Liver (tissue), 8 donors: ENCODE measurements at regions not wholly inside any gene's neighbourhood (a gene's known extent, or its start where the extent isn't known, plus 50 kb on each side); places are given as distances from the start of the nearest gene placed in this dataset.

Source experiments
- DNase-seq: peaks from one replicate; pipeline ENCODE4 v3.0.0-alpha.2; 2017; ENCODE audit warnings: low spot score
- H3K27ac ChIP-seq, 2 donors: one replicate each; pipeline ENCODE4 v1.7.0; 2013; ENCODE audit warnings: inconsistent platforms in 2 of 2, low read length in 2 of 2, control low read depth in 1 of 2, low read depth in 1 of 2, mild to moderate bottlenecking in 1 of 2
- H3K27me3 ChIP-seq, 4 donors: one replicate each; pipeline versions ENCODE4 v1.6.1 to v1.7.0; 2013; ENCODE audit warnings: low read length in 3 of 4, inconsistent platforms in 1 of 4, mild to moderate bottlenecking in 1 of 4, moderate library complexity in 1 of 4; ENCODE audit not compliant: control insufficient read depth in 4 of 4, insufficient read depth in 4 of 4
- H3K36me3 ChIP-seq, 4 donors: one replicate each; pipeline versions ENCODE4 v1.6.1 to v1.7.0; 2013; ENCODE audit warnings: low read length in 3 of 4, mild to moderate bottlenecking in 3 of 4, low read depth in 1 of 4, moderate library complexity in 1 of 4; ENCODE audit not compliant: control insufficient read depth in 4 of 4, insufficient read depth in 3 of 4
- H3K4me1 ChIP-seq, 4 donors: one replicate each; pipeline versions ENCODE4 v1.6.1 to v1.7.0; 2013; ENCODE audit warnings: low read length in 3 of 4, mild to moderate bottlenecking in 3 of 4, moderate library complexity in 1 of 4; ENCODE audit not compliant: control insufficient read depth in 4 of 4, insufficient read depth in 4 of 4
- H3K4me3 ChIP-seq, 3 donors: one replicate each; pipeline versions ENCODE4 v1.6.1 to v1.7.0; 2013; ENCODE audit warnings: low read length in 3 of 3, control low read depth in 1 of 3, low read depth in 1 of 3, mild to moderate bottlenecking in 1 of 3
- H3K9ac ChIP-seq, 2 donors: one replicate each; pipeline ENCODE4 v1.7.0; 2013; ENCODE audit warnings: low read length in 2 of 2, mild to moderate bottlenecking in 2 of 2, moderate library complexity in 2 of 2, control low read depth in 1 of 2, low read depth in 1 of 2
- H3K9me3 ChIP-seq, 4 donors: one replicate each; pipeline versions ENCODE4 v1.6.1 to v1.7.0; 2013; ENCODE audit warnings: low read length in 3 of 4; ENCODE audit not compliant: control insufficient read depth in 4 of 4
- ATF3 ChIP-seq: IDR thresholded peaks from 2 replicates; pipeline ENCODE4 v1.6.1; 2016; ENCODE audit warnings: antibody characterized with exemption
- CTCF ChIP-seq: fragments of 150-350 bp; IDR thresholded peaks from 2 replicates; pipeline ENCODE4 v1.5.1; 2017; ENCODE audit warnings: improper control_type of control experiment, low read depth, low read length; ENCODE audit not compliant: missing input control
- EGR1 ChIP-seq, 2 donors: IDR thresholded peaks; 2 replicates each; pipeline ENCODE4 v1.6.1; 2016 to 2018; ENCODE audit warnings: antibody characterized with exemption in 2 of 2, low read depth in 2 of 2
- FOXA1 ChIP-seq: IDR thresholded peaks from 2 replicates; pipeline ENCODE4 v1.6.1; 2016; ENCODE audit warnings: antibody characterized with exemption
- FOXA2 ChIP-seq: IDR thresholded peaks from 2 replicates; pipeline ENCODE4 v1.6.1; 2016; ENCODE audit warnings: antibody characterized with exemption
- GABPA ChIP-seq, 2 donors: IDR thresholded peaks in 1 of 2; conservative IDR thresholded peaks in 1 of 2; 2 replicates each; pipeline ENCODE4 v1.6.1; 2016; ENCODE audit warnings: antibody characterized with exemption in 2 of 2, mild to moderate bottlenecking in 1 of 2, moderate library complexity in 1 of 2
- HNF4A ChIP-seq, 2 donors: conservative IDR thresholded peaks; 2 replicates each; pipeline ENCODE4 v1.6.1; 2016; ENCODE audit warnings: antibody characterized with exemption in 2 of 2, mild to moderate bottlenecking in 2 of 2
- HNF4G ChIP-seq: IDR thresholded peaks from 2 replicates; pipeline ENCODE4 v1.6.1; 2016; ENCODE audit warnings: antibody characterized with exemption
- JUND ChIP-seq, 2 donors: IDR thresholded peaks; 2 replicates each; pipeline ENCODE4 v1.6.1; 2016; ENCODE audit warnings: antibody characterized with exemption in 2 of 2
- MAX ChIP-seq: IDR thresholded peaks from 2 replicates; pipeline ENCODE4 v1.6.1; 2016; ENCODE audit warnings: antibody characterized with exemption
- NR2F2 ChIP-seq: IDR thresholded peaks from 2 replicates; pipeline ENCODE4 v1.6.1; 2016; ENCODE audit warnings: antibody characterized with exemption
- RAD21 ChIP-seq, 2 donors: IDR thresholded peaks; 2 replicates each; pipeline ENCODE4 v1.6.1; 2016; ENCODE audit warnings: antibody characterized with exemption in 2 of 2, mild to moderate bottlenecking in 2 of 2
- REST ChIP-seq: IDR thresholded peaks from 2 replicates; pipeline ENCODE4 v1.6.1; 2016; ENCODE audit warnings: antibody characterized with exemption, mild to moderate bottlenecking
- RXRA ChIP-seq, 2 donors: IDR thresholded peaks; 2 replicates each; pipeline ENCODE4 v1.6.1; 2017 to 2018; ENCODE audit warnings: antibody characterized with exemption in 2 of 2, mild to moderate bottlenecking in 1 of 2
- SP1 ChIP-seq: IDR thresholded peaks from 2 replicates; pipeline ENCODE4 v1.6.1; 2018; ENCODE audit warnings: antibody characterized with exemption, mild to moderate bottlenecking
- TAF1 ChIP-seq: conservative IDR thresholded peaks from 2 replicates; pipeline ENCODE4 v1.6.1; 2016; ENCODE audit warnings: antibody characterized with exemption, mild to moderate bottlenecking
- YY1 ChIP-seq: IDR thresholded peaks from 2 replicates; pipeline ENCODE4 v1.6.1; 2016; ENCODE audit warnings: antibody characterized with exemption, mild to moderate bottlenecking
- ZBTB33 ChIP-seq: IDR thresholded peaks from 2 replicates; pipeline ENCODE4 v1.6.1; 2016; ENCODE audit warnings: antibody characterized with exemption
- WGBS: extraction: QIAGEN DNeasy Blood & Tissue Kit; methylation state at CpG from one replicate; pipeline ENCODE4 v1.1.7; 2013; 5-methylcytosine and 5-hydroxymethylcytosine counted together
- donor health status: healthy.
- donor health status: healthy.
- donor health status: healthy.
- donor health status: healthy.
- donor health status: healthy.

- no peak overlapping the region for H3K9ac ChIP-seq
- no peak for DNase-seq
- H3K27me3 ChIP-seq, result peaks cover 0 to 6% (median 1%) of the 10 kb centered on the region in 4 donors
- peak overlapping the region in 1 of 2 donors; percentile 14 for H3K27ac ChIP-seq
- H3K9me3 ChIP-seq, result no peaks in the 10 kb centered on the region
- H3K4me1 ChIP-seq, result no peaks in the 10 kb centered on the region
- H3K36me3 ChIP-seq, result no peaks in the 10 kb centered on the region
- 80% methylated on average over 6 of the region's 6 CpGs for whole genome bisulfite sequencing
- TF ChIP-seq MAX (no peak), JUND (IDR thresholded peaks at IDR 0.05) (no peak), HNF4G (no peak), HNF4A (conservative IDR thresholded peaks at IDR 0.05) (no peak), ZBTB33 (no peak), NR2F2 (peak; percentile 51), EGR1 (IDR thresholded peaks at IDR 0.05; ENCODE audit: low read depth in 2 of 2) (no peak), GABPA (IDR thresholded peaks at IDR 0.05 in 1 of 2, conservative IDR thresholded peaks at IDR 0.05 in 1 of 2) (no peak), YY1 (no peak), TAF1 (no peak), FOXA2 (no peak), CTCF (no peak), RAD21 (IDR thresholded peaks at IDR 0.05) (peak in 1 of 2 donors; percentile 31), FOXA1 (no peak), REST (no peak), ATF3 (no peak), RXRA (IDR thresholded peaks at IDR 0.05) (peak in 1 of 2 donors; percentile 26), SP1 (peak; percentile 13)
- no peak overlapping the region for H3K4me3 ChIP-seq
Observed at GRCh38 chr10:78805176-78805575, 263.6 kb upstream of the ZMIZ1 start.
